ENCODE measurements at regions not wholly inside any gene's neighbourhood (a gene's known extent, or its start where the extent isn't known, plus 50 kb on each side); places are given as distances from the start of the nearest gene placed in this dataset.
A peak's percentile ranks its signal among the peaks of the same experiment; 100 is the strongest.

GRCh38 chr2:158045362-158045761, 56.3 kb upstream of the UPP2 start:
- TF ChIP-seq CSDC2 (CRISPR knock-in tag; IDR thresholded peaks at IDR 0.05) (no peak), ISL1 (CRISPR knock-in tag; IDR thresholded peaks at IDR 0.05) (no peak), ZNF8 (CRISPR knock-in tag; IDR thresholded peaks at IDR 0.05) (no peak), ZC3H10 (CRISPR knock-in tag; IDR thresholded peaks at IDR 0.05) (no peak)
- TF ChIP-seq, protein P1, sequence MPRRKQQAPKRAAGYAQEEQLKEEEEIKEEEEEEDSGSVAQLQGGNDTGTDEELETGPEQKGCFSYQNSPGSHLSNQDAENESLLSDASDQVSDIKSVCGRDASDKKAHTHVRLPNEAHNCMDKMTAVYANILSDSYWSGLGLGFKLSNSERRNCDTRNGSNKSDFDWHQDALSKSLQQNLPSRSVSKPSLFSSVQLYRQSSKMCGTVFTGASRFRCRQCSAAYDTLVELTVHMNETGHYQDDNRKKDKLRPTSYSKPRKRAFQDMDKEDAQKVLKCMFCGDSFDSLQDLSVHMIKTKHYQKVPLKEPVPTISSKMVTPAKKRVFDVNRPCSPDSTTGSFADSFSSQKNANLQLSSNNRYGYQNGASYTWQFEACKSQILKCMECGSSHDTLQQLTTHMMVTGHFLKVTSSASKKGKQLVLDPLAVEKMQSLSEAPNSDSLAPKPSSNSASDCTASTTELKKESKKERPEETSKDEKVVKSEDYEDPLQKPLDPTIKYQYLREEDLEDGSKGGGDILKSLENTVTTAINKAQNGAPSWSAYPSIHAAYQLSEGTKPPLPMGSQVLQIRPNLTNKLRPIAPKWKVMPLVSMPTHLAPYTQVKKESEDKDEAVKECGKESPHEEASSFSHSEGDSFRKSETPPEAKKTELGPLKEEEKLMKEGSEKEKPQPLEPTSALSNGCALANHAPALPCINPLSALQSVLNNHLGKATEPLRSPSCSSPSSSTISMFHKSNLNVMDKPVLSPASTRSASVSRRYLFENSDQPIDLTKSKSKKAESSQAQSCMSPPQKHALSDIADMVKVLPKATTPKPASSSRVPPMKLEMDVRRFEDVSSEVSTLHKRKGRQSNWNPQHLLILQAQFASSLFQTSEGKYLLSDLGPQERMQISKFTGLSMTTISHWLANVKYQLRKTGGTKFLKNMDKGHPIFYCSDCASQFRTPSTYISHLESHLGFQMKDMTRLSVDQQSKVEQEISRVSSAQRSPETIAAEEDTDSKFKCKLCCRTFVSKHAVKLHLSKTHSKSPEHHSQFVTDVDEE (CRISPR knock-in tag; IDR thresholded peaks at IDR 0.05), result no peak
- no peak for ATAC-seq

DNA sequence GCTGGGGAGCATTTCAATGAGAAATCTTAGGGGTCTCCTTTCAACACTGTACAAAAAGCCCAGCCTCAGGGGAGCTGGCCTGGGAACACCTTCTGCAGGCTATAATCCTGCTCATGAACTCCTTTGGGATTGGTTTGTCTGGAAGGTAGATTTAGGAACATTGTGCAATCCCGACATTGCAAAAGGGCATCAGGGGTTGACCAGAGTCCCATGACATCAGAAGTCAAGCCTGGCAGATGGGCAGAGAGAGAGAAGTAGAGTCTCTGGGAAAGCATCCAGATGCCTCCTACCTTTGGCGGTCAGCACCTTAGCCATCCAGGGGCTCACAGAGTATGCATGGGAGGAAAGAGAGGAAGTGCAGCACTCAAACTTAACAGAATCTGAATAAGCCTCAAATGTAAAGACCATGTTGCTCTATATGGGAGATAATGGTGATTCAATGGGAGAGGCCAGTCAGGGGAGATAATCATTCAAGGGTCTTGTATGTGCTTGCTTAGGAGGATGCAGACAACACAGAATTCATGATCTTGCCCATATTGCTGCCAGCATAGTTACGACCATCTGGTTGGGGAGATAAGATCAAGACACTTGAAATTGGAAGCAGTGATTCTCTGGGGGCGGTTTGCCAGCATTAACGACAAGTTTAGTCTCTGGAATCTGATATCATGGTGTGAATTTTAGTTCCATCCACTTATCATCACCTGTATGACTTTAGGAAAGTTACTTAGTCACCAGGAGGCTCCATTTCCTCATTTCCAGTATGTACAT, 58.3 kb upstream of the UPP2 start:
- TF ChIP-seq GLIS3 (CRISPR knock-in tag; IDR thresholded peaks at IDR 0.05) (no peak), TCF4 (CRISPR knock-in tag; IDR thresholded peaks at IDR 0.05; ENCODE audit: borderline replicate concordance) (peak; percentile 74), ZFP30 (CRISPR knock-in tag; IDR thresholded peaks at IDR 0.05) (no peak), ISL1 (CRISPR knock-in tag; IDR thresholded peaks at IDR 0.05) (no peak), SNAI2 (CRISPR knock-in tag; IDR thresholded peaks at IDR 0.05) (no peak), PATZ1 (CRISPR knock-in tag; IDR thresholded peaks at IDR 0.05; ENCODE audit: borderline replicate concordance) (no peak), CSDC2 (CRISPR knock-in tag; IDR thresholded peaks at IDR 0.05) (no peak)
- TF ChIP-seq, protein P2, sequence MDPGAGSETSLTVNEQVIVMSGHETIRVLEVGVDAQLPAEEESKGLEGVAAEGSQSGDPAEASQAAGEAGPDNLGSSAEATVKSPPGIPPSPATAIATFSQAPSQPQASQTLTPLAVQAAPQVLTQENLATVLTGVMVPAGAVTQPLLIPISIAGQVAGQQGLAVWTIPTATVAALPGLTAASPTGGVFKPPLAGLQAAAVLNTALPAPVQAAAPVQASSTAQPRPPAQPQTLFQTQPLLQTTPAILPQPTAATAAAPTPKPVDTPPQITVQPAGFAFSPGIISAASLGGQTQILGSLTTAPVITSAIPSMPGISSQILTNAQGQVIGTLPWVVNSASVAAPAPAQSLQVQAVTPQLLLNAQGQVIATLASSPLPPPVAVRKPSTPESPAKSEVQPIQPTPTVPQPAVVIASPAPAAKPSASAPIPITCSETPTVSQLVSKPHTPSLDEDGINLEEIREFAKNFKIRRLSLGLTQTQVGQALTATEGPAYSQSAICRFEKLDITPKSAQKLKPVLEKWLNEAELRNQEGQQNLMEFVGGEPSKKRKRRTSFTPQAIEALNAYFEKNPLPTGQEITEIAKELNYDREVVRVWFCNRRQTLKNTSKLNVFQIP (CRISPR knock-in tag; IDR thresholded peaks at IDR 0.05; ENCODE audit: borderline replicate concordance, low read depth), result no peak
- ATAC-seq, result no peak

DNA sequence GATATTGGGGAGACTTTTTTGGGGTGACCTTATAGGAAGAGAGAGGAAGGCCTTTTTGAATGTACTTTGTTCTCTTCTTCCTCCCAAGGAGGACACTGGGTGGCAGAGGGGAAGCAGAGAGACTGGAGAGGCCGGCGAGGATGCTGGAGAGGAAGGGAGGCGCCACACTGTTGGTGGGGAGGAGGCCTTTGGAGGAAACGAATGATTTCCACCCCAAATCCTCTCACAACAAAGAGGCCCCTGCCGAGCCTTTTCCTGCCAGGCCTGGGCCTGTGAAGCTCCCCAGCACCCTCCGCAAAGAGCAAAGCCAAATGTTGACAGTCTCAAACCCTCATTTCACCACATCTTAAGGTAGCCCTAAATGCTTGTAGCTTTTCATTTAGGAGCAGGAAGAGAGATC, 59.0 kb upstream of the UPP2 start:
- ATAC-seq, result no peak
- TF ChIP-seq BACH2 (CRISPR knock-in tag; IDR thresholded peaks at IDR 0.05; ENCODE audit: borderline replicate concordance), result no peak

DNA sequence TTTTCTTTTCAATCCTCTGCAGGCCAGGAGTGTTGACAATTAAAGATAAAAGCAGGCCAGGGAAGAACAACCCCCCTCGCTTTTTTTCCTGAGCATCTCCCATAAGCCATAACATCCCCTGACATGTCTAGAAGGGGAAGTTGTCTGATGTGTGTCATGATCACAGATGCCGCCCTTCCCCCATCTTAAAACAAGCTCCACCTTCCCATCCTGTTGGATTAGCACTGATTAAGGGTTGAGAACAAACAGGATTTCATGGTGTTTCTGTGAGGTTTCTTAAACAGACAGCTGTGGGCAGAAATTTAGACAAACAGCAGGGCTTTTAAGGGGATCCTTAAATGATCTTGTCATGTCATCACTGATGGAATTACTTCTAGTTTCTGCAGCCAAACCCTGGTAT, 59.4 kb upstream of the UPP2 start:
- ATAC-seq, result no peak; the same call in 1 of the 3 replicates
- peak; percentile 45; the same call in 1 of the 2 replicates for TF ChIP-seq TCF4 (CRISPR knock-in tag; IDR thresholded peaks at IDR 0.05; ENCODE audit: borderline replicate concordance)
- TF ChIP-seq, protein P2 (CRISPR knock-in tag; IDR thresholded peaks at IDR 0.05; ENCODE audit: borderline replicate concordance, low read depth), result no peak

DNA sequence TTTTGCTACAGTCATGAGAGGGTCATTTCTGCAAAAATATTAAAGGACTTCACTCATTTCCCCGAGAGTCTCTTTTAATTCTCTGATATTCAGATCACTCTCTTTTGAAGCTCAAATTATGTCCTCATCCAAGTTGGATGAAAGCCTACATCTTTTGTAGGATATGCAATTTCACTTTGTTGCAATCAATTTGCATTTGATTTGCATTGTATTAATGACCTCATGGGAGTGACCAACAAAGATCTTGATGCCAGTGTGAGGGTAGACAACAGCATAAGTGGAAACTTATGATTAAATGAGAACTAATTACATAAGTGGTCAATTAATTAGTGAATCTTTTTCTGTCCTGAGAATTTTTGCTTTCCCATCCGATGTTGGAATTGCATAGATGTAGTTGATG, 60.3 kb upstream of the UPP2 start:
- ATAC-seq, result no peak
- TF ChIP-seq, protein P1 (CRISPR knock-in tag; IDR thresholded peaks at IDR 0.05), result no peak
- TF ChIP-seq SNAI2 (CRISPR knock-in tag; IDR thresholded peaks at IDR 0.05) (no peak), OSR1 (CRISPR knock-in tag; IDR thresholded peaks at IDR 0.05) (no peak), TOX (CRISPR knock-in tag; IDR thresholded peaks at IDR 0.05; ENCODE audit: borderline replicate concordance) (no peak), TCF4 (CRISPR knock-in tag; IDR thresholded peaks at IDR 0.05; ENCODE audit: borderline replicate concordance) (no peak), ZNF565 (CRISPR knock-in tag; conservative IDR thresholded peaks at IDR 0.05; ENCODE audit: low read depth) (no peak), RARB (CRISPR knock-in tag; IDR thresholded peaks at IDR 0.05) (no peak), ARNTL (CRISPR knock-in tag; IDR thresholded peaks at IDR 0.05; ENCODE audit: borderline replicate concordance, low read depth) (no peak), ZFP3 (CRISPR knock-in tag; IDR thresholded peaks at IDR 0.05) (no peak), ISL1 (CRISPR knock-in tag; IDR thresholded peaks at IDR 0.05) (no peak), ZC3H10 (CRISPR knock-in tag; IDR thresholded peaks at IDR 0.05) (no peak)
- TF ChIP-seq, protein P3, sequence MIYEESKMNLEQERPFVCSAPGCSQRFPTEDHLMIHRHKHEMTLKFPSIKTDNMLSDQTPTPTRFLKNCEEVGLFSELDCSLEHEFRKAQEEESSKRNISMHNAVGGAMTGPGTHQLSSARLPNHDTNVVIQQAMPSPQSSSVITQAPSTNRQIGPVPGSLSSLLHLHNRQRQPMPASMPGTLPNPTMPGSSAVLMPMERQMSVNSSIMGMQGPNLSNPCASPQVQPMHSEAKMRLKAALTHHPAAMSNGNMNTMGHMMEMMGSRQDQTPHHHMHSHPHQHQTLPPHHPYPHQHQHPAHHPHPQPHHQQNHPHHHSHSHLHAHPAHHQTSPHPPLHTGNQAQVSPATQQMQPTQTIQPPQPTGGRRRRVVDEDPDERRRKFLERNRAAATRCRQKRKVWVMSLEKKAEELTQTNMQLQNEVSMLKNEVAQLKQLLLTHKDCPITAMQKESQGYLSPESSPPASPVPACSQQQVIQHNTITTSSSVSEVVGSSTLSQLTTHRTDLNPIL (CRISPR knock-in tag; IDR thresholded peaks at IDR 0.05; ENCODE audit: low read depth), result no peak
